ENCODE measurements at regions not wholly inside any gene's neighbourhood (a gene's known extent, or its start where the extent isn't known, plus 50 kb on each side); places are given as distances from the start of the nearest gene placed in this dataset.

GRCh38 chr7:122217125-122217524, 73.1 kb upstream of the AASS start:
- Mint-ChIP-seq H3K4me1 (ENCODE audit: low read depth, unreplicated experiment) (peaks cover 8% of the 10 kb centered on the region), H3K4me3 (ENCODE audit: low read depth, unreplicated experiment) (no peak overlapping the region), H3K36me3 (ENCODE audit: insufficient read depth, unreplicated experiment) (no peaks in the 10 kb centered on the region), H3K9me3 (ENCODE audit: low read depth, unreplicated experiment) (no peaks in the 10 kb centered on the region), H3K27me3 (ENCODE audit: unreplicated experiment) (no peaks in the 10 kb centered on the region), H3K27ac (ENCODE audit: unreplicated experiment) (no peak overlapping the region)
- intact Hi-C loops (cut with micrococcal nuclease; ENCODE audit: unreplicated experiment), result loop anchor here (5.0 kb wide), 2 partner anchors 125 to 200 kb away; no protein-coding TSS in a partner anchor
- BruUV-seq (replicated peaks), result no TSS peak
- no peak for DNase-seq
- TF ChIP-seq CTCF (IDR thresholded peaks at IDR 0.05; ENCODE audit: unreplicated experiment), result no peak
- CTCF ChIA-PET, result interaction anchor here (0.5 to 0.7 kb wide), 3 partner anchors 68 to 224 kb away, joined by 3 read pairs; no protein-coding TSS in a partner anchor

GRCh38 chr7:122212754-122213153, 68.7 kb upstream of the AASS start:
- Mint-ChIP-seq H3K27ac (ENCODE audit: unreplicated experiment) (no peak overlapping the region), H3K36me3 (ENCODE audit: insufficient read depth, unreplicated experiment) (no peaks in the 10 kb centered on the region), H3K9me3 (ENCODE audit: low read depth, unreplicated experiment) (no peaks in the 10 kb centered on the region), H3K27me3 (ENCODE audit: unreplicated experiment) (no peaks in the 10 kb centered on the region), H3K4me3 (ENCODE audit: low read depth, unreplicated experiment) (no peak overlapping the region), H3K4me1 (ENCODE audit: low read depth, unreplicated experiment) (peaks cover 8% of the 10 kb centered on the region)
- CTCF ChIA-PET, result no interaction called here
- TF ChIP-seq CTCF (IDR thresholded peaks at IDR 0.05; ENCODE audit: unreplicated experiment), result no peak
- no peak for DNase-seq
- intact Hi-C loops (cut with micrococcal nuclease; ENCODE audit: unreplicated experiment), result no loop called here
- BruUV-seq (replicated peaks), result no TSS peak

GRCh38 chr7:122211362-122211761, 67.3 kb upstream of the AASS start:
- BruUV-seq (replicated peaks), result no TSS peak
- no peak for TF ChIP-seq CTCF (IDR thresholded peaks at IDR 0.05; ENCODE audit: unreplicated experiment)
- no peak overlapping the region for H3K4me3 Mint-ChIP-seq (ENCODE audit: low read depth, unreplicated experiment)
- intact Hi-C loops (cut with micrococcal nuclease; ENCODE audit: unreplicated experiment), result no loop called here
- H3K4me1 Mint-ChIP-seq (ENCODE audit: low read depth, unreplicated experiment), result no peaks in the 10 kb centered on the region
- H3K9me3 Mint-ChIP-seq (ENCODE audit: low read depth, unreplicated experiment), result peaks cover 8% of the 10 kb centered on the region
- no peaks in the 10 kb centered on the region for H3K27me3 Mint-ChIP-seq (ENCODE audit: unreplicated experiment)
- H3K36me3 Mint-ChIP-seq (ENCODE audit: insufficient read depth, unreplicated experiment), result no peaks in the 10 kb centered on the region
- no peak overlapping the region for H3K27ac Mint-ChIP-seq (ENCODE audit: unreplicated experiment)
- CTCF ChIA-PET, result no interaction called here
- DNase-seq, result no peak

GRCh38 chr7:122206985-122207384, 62.9 kb upstream of the AASS start:
- Mint-ChIP-seq H3K4me1 (ENCODE audit: low read depth, unreplicated experiment) (no peaks in the 10 kb centered on the region), H3K27me3 (ENCODE audit: unreplicated experiment) (no peaks in the 10 kb centered on the region), H3K36me3 (ENCODE audit: insufficient read depth, unreplicated experiment) (no peaks in the 10 kb centered on the region), H3K27ac (ENCODE audit: unreplicated experiment) (no peak overlapping the region), H3K9me3 (ENCODE audit: low read depth, unreplicated experiment) (peaks cover 8% of the 10 kb centered on the region), H3K4me3 (ENCODE audit: low read depth, unreplicated experiment) (no peak overlapping the region)
- no TSS peak for BruUV-seq (replicated peaks)
- CTCF ChIA-PET, result no interaction called here
- intact Hi-C loops (cut with micrococcal nuclease; ENCODE audit: unreplicated experiment), result no loop called here
- no peak for TF ChIP-seq CTCF (IDR thresholded peaks at IDR 0.05; ENCODE audit: unreplicated experiment)
- no peak for DNase-seq
